Bronchial epithelial cell (primary cell): ENCODE measurements at regions not wholly inside any gene's neighbourhood (a gene's known extent, or its start where the extent isn't known, plus 50 kb on each side); places are given as distances from the start of the nearest gene placed in this dataset.
A peak's percentile ranks its signal among the peaks of the same experiment; 100 is the strongest.

Source experiments
- DNase-seq: peaks from one replicate; pipeline ENCODE4 v3.0.0-alpha.2; 2010; ENCODE audit warnings: low read depth
- FAIRE-seq: peaks from 2 replicates; lab custom pipeline; 2011; peaks lifted over from hg19 to GRCh38; lab: Jason Lieb, UNC
- H3K27me3 ChIP-seq: 2 replicates; pipeline ENCODE4 v1.5.1; 2011; ENCODE audit warnings: low read length; ENCODE audit not compliant: control insufficient read depth, insufficient read depth
- H3K36me3 ChIP-seq: 2 replicates; pipeline ENCODE4 v1.5.1; 2011; ENCODE audit warnings: low read length; ENCODE audit not compliant: control insufficient read depth, insufficient read depth
- H3K4me3 ChIP-seq: 2 replicates; pipeline ENCODE4 v1.5.1; 2011; ENCODE audit warnings: mild to moderate bottlenecking, low read depth, low read length, control low read depth
- TF ChIP-seq, protein P1 (sequence below): IDR thresholded peaks from 2 replicates; pipeline ENCODE4 v1.5.1; 2011; ENCODE audit warnings: mild to moderate bottlenecking, moderate library complexity, low read length, control low read depth, inconsistent platforms; ENCODE audit not compliant: insufficient read depth, severe bottlenecking

DNA sequence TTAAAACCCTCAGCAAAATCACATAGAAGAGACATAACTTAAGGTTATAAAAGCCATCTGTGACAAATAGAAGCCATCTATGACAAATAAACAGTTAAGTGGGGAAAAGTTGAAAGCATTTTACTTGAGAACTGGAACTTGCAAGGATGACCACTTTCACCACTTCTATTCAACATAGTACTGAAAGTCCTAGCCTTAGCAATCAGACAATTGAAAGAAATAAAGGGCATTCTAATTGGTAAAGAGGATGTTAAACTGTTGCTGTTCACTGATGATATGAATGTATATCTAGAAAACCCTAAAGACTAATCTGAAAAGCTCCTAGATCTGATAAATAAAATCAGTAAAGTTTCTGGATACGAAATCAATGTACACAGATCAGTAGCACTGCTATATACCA lies 186.9 kb upstream of the SATB1 start:
- no peaks in the 10 kb centered on the region for H3K27me3 ChIP-seq
- DNase-seq (no peak), FAIRE-seq (no peak)
- no peak overlapping the region for H3K4me3 ChIP-seq
- H3K36me3 ChIP-seq: no peaks in the 10 kb centered on the region
- TF ChIP-seq, protein P1, sequence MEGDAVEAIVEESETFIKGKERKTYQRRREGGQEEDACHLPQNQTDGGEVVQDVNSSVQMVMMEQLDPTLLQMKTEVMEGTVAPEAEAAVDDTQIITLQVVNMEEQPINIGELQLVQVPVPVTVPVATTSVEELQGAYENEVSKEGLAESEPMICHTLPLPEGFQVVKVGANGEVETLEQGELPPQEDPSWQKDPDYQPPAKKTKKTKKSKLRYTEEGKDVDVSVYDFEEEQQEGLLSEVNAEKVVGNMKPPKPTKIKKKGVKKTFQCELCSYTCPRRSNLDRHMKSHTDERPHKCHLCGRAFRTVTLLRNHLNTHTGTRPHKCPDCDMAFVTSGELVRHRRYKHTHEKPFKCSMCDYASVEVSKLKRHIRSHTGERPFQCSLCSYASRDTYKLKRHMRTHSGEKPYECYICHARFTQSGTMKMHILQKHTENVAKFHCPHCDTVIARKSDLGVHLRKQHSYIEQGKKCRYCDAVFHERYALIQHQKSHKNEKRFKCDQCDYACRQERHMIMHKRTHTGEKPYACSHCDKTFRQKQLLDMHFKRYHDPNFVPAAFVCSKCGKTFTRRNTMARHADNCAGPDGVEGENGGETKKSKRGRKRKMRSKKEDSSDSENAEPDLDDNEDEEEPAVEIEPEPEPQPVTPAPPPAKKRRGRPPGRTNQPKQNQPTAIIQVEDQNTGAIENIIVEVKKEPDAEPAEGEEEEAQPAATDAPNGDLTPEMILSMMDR: no peak

DNA sequence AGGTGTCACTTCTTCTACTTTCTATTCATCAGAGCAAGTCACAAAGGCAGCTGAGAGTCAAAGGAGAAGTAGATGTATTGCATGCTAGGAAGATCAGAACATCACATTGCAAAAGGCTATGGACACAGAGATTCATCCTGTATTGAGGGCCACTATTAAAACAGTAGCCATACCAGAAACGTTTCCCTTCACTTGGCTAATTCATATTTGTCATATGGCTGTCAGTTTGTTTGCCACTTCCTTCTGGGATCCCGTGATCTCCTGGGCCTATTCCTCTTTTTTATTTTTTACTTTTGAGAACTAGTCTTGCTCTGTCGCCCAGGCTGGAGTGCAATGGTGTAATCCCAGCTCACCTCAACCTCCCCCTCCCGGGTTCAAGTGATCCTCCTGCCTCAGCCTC lies 184.0 kb upstream of the SATB1 start:
- TF ChIP-seq, protein P1: no peak
- DNase-seq: no peak
- FAIRE-seq: peak; percentile 36
- Histone ChIP-seq H3K27me3 (no peaks in the 10 kb centered on the region), H3K4me3 (no peak overlapping the region), H3K36me3 (no peaks in the 10 kb centered on the region)

DNA sequence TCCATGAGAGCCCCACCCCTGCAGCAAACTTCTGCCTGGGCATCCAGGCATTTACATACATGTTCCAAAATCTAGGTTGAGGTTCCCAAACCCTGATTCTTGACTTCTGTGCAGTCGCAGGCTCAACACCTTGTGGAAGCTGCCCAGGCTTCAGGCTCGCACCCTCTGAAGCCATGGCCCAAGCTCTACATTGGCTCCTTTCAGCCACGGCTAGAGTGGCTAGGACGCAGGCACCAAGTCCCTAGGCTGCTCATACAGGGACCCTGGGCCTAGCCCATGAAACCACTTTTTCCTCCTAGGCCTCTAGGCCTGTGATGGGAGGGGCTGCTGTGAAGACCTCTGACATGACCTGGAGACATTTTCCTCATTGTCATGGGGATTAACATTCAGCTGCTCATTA lies 172.8 kb upstream of the SATB1 start:
- no peaks in the 10 kb centered on the region for H3K27me3 ChIP-seq
- H3K4me3 ChIP-seq: no peak overlapping the region
- FAIRE-seq (no peak), DNase-seq (no peak)
- TF ChIP-seq, protein P1: no peak
- H3K36me3 ChIP-seq: no peaks in the 10 kb centered on the region

DNA sequence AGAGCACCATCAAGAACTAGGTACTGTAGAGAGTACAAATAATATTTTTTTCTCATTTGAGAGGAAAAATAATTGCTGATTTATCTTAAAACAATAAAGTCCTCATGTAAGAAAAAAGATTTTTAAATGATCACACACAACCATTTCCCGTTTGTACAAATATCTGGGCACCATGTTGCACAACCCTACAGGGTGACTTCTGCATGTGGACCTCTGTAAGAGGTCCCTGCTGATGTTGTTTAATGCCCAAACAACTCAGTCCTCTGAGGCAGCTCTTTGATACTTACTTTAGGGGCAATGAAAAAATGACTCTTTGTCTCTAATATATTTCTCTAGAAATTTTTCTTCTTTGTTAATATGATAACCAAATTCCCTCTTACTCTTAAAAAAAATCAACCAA lies 168.1 kb upstream of the SATB1 start:
- no peak for DNase-seq
- no peak for FAIRE-seq
- TF ChIP-seq, protein P1: no peak
- no peaks in the 10 kb centered on the region for H3K27me3 ChIP-seq
- H3K36me3 ChIP-seq: no peaks in the 10 kb centered on the region
- H3K4me3 ChIP-seq: no peak overlapping the region

DNA sequence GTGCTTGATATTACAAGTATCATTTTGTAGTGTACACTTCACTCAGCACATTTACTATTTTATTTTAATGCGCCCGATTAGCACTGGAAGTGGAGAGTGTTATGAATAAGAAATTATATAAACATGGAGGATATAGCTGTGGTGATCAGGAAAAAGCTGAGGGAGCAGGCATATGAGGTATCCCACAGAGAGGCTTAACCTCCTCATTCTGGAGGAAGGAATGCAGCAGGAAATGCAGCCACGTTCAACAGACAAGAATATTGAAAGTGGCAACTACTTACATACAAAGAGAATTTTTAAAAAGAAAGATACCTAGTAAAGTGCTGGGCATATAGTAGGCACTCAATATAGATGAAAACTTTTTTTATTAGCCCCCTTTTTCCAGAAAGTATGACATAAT lies 166.0 kb upstream of the SATB1 start:
- Histone ChIP-seq H3K4me3 (no peak overlapping the region), H3K36me3 (no peaks in the 10 kb centered on the region), H3K27me3 (no peaks in the 10 kb centered on the region)
- TF ChIP-seq, protein P1: no peak
- FAIRE-seq: no peak
- DNase-seq: no peak

DNA sequence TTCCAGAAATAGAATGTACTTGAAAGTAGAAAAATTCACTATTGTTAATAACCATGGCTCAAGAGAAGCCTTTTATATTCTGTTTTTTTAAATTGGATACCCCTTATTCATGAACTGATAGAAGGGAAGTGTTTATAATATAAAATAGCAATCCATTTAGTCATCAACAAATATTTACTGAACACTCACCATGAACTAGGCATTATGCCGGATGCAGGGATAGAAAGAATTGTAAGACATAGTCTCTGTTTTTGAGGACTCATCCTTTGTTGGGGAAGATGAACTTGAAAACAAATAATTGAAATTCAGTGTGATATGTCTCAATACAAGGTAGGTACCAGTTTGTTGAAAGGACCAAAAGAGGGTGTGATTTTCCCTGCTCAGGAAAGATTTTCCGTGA lies 160.9 kb upstream of the SATB1 start:
- TF ChIP-seq, protein P1: no peak
- Histone ChIP-seq H3K27me3 (no peaks in the 10 kb centered on the region), H3K36me3 (no peaks in the 10 kb centered on the region), H3K4me3 (no peak overlapping the region)
- FAIRE-seq: no peak
- DNase-seq: peak; percentile 51
